Stimulated activated CD4-positive, alpha-beta T cell treated with anti-CD3 and anti-CD28 coated beads, Interleukin-1b, Interleukin-23, amount 100 ng/mL, for 24 hours (primary cell): ENCODE measurements at regions not wholly inside any gene's neighbourhood (a gene's known extent, or its start where the extent isn't known, plus 50 kb on each side); places are given as distances from the start of the nearest gene placed in this dataset.
"Not testable (repeated sequence)": the region's sequence is repeated elsewhere in the genome, so short reads cannot be mapped to it uniquely, and the experiment has no call there.

ENCODE experiments used
- DNase-seq, 4 experiments: peaks; one replicate each; pipeline ENCODE4 v3.0.0-alpha.2; 2020; ENCODE audit warnings: low read depth in 4 of 4, low spot score in 1 of 4

DNA sequence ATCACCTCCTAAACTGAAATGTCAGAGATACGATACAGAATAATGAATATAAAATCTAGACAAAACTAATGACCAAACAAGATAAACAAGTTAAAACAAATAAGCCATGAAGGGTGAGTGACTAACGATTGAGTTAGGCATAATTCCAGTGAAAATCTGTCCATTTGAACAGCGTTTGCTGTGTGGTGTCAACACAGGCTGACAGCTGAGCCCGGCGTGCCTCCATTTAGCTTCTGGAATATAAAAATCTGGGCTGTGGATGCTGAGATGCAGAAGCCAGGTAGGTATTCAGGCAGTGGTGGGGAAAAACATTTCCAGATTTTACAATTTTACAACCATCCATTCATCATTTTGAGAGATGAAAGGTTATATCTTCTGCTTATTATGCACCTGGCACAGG is 2041.4 kb upstream of the CELF4 start:
- no peak for DNase-seq

DNA sequence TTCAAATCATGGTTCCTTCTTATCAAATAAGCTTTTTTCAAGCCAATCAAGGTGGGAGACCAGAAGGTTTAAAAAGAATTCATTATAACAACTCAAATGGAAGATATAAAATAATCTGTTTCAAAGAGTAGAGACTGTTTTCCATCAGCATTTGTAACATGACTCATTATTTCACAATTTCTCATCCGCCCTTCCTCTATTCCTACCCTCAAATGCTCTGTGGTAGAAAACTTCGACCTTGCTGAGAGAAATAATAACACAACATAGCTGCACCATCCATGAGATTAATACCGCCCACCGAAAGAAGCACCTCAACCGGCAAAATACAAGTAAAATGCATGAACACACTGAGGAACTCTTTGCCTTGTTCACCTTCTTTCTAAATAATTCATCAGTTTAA is 2039.2 kb upstream of the CELF4 start:
- DNase-seq, result no peak

DNA sequence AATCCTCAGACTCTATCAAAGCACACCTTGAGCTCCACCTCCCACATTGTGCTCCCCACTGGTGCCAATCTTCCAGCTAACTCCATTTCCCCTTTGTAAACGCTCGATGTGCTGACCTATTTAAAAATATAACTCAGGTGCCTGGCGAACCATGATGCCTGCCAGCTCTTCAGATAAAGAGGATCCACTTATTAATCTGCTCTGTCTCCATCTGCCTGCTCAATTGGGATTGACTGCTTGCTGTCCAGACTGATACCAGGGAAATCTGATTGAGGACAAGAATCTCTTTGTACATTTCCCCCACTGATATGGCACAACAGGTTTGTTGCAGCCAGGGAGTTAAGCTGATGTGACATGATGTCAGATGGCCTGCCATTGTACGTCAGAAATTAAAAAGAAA is 2036.5 kb upstream of the CELF4 start:
- no peak for DNase-seq

DNA sequence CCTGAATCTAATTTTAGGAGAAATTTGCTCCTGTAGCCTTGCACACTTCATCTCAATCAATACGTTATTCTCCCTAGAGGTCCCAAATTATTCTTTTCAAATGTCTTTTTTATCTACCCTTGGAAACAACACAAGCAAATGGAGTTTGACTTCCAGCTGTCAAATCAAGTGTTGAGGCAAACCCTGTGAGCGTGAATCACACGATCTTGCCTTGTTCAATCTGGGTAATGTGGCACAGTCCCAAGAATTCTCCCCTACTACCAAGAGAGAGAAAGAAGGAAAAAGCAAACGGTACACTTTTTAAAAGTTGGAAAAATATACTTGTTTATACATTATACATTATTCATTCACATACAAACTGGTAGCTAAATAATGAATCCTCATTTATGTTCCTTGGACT is 2035.3 kb upstream of the CELF4 start:
- DNase-seq, result no peak

DNA sequence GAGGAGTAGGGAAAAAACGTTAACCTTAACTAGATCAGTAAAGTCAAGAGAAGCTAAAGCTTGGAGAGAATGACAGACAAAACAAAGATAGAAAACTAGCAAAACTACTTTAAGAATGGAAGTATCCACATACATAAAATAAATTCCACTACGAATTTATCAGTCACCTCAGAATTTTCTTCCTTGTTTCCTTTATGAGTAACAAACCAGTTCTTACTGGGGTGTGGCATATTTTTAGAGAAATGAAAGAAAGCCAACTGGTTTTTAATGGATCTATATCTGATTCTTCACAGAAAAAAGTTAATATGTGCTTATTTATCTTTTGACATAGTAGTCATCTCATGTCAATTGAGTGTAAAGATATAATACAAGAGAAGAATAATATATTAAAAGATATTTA is 2033.7 kb upstream of the CELF4 start:
- no peak for DNase-seq

DNA sequence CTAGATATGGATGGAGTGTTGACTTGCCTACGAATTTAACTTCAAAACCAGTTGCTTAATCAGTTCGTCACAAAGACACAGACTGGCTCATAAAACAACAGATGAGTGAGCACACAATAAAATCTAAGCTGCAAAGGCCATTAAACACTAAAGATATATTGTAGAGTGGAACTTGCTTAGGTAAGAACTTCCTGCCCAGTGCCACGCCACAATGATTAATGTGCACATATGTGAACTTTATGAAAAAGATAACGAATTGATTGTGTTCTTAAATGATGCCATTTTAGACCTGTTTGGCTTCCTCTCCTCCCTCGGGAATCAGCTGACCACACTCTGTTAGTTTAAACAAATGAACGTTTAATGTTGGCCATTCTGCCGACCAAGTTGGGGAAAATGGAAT is 2031.3 kb upstream of the CELF4 start:
- no peak for DNase-seq

DNA sequence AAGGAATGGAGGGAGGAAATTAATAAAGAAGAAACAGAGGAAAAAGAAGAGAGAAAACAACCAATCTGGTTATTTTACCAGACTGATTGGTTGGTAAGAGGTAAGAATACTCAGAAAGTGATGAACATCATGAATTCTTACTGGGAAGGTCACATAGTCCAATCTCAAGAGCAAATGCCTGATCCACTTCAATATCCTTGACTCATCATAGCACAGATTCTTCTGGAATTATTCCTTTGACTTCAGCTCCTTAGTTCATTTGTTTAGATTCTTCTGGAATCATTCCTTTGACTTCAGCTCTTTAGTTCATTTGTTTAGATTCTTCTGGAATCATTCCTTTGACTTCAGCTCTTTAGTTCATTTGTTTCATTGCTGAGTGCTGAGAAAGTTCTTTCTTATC is 2030.6 kb upstream of the CELF4 start:
- DNase-seq, result no peak

DNA sequence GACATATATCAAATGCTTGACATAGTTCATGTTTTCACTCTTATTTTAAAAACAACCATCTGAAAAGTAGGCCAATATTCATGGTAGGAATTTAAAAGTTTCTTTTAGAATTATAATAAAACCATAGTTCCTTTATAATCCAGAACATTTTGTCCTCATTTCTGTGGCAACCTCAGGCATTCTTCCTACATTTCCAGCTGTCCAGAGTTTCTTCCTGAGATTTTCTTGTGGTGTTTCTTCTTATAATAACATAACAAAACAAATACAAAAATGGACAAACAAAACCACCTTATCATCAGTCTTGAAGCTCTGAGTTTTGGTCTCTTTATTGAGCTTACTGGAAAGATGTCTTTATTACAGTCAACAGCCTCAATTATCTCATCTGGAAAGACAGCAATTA is 2028.6 kb upstream of the CELF4 start:
- no peak for DNase-seq

DNA sequence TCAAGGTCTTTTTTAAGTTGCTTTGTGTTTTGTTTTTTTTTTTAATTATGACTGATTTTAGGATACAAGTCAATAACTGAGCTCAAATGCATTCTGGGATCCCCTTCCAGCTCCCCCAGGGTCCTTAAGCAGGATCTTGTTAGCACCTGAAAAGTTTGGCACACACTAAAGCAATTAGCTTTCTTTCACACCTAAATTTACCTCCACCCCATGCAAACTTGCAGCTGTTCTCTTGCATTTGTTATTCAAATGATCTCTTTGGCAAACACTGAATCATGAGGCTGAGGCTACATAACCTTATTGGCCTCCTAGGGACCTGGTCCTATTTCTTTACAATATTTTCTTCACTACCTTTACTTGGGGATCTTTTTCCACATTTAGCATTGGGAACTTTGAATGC is 2026.1 kb upstream of the CELF4 start:
- DNase-seq, result no peak

DNA sequence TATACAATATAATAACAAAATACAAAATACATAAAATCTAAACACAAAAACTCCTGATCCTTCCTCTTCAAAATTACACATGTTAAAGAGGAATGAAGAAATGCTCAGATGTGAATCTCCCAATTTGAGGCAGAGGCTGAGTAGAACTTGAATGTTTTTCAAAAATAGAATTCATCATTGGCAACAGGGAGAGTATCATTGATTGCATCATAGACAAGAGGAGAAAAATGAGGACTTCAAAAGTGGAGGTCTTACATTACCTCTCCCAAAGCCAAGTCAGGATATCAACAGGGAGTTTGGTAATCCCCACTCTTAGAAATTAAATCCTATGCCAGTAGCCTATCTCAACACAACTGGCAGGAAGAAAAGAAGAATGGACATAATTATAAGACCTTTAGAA is 2023.9 kb upstream of the CELF4 start:
- DNase-seq, result no peak

DNA sequence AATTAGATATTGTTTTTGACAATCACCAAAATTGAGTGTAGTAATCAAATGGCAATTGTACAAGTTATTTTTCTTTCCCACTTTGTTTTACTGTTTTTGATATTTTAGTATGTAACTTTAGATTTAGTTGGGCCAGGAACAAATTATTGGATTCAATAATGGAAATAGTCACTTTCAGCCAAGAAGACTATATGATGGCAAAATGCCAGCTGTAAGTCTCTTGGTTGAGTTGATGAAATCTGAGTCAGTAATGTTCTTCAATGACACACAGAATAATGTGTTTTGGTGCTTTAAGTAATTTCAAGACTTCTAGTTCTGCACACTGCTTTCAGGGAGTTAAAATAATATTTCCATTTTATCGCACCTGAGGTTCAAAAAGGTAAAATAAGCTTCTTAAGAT is 2022.0 kb upstream of the CELF4 start:
- DNase-seq, result no peak

DNA sequence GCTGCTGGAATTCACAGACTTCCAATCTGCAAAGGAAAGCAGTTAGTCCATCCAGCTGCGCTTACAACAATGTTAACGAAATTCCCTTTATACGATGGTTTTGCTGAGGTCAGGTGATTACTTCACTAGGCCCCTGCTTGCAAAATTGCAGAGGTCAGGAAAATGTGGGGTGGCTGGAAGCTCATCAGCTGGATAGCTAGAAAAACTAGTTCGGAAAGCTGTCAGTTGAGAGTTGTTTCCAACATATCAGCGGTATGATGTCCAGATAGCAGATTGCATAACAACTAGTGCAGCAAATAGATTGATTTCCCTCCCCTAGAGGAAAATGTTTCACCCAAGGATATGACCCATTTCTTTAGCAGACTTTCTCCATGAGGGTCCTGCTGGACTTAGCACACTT is 2021.1 kb upstream of the CELF4 start:
- DNase-seq, result no peak

DNA sequence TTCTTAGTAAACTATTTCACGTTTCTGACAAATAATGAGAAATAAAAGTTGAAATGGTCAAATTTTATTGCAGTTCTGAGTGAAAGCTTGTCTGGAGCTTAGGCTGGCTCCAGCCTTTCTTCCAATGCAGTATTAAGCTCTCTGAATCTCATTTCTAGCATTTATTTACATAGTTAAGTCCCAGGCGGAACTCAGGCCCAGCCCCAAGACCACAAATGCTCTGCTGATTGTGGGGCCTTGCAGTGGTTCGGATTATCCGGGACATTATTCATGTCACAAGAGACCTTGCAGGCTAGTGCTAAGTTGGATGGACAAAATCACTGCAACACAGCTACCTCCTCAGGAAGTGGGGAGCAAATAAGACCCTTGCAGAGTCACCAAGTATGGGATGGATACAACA is 2009.3 kb upstream of the CELF4 start:
- no peak for DNase-seq

DNA sequence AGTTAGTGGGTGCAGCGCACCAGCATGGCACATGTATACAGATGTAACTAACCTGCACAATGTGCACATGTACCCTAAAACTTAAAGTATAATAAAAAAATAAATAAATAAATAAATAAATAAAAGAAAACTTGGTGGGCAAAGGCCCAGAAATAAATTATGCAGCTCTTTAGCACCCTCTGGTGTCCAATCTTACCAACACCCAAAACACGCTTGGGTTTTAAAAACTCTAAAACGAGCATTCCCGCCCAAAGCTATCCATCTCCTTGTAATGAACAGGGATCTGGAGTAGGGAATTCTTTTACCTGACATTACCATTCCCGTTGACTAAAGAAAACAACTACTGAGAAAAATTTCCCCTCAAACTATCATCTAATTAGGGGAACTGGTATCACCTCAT is 2005.9 kb upstream of the CELF4 start:
- no peak for DNase-seq

DNA sequence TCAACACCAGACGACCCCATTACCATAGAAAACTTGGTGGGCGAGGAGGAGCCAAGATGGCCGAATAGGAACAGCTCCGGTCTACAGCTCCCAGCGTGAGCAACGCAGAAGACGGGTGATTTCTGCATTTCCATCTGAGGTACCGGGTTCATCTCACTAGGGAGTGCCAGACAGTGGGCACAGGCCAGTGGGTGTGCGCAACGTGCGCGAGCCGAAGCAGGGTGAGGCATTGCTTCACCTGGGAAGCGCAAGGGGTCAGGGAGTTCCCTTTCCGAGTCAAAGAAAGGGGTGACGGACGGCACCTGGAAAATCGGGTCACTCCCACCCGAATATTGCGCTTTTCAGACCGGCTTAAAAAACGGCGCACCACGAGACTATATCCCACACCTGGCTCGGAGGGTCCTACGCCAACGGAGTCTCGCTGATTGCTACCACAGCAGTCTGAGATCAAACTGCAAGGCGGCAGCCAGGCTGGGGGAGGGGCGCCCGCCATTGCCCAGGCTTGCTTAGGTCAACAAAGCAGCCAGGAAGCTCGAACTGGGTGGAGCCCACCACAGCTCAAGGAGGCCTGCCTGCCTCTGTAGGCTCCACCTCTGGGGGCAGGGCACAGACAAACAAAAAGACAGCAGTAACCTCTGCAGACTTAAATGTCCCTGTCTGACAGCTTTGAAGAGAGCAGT is 2000.1 kb upstream of the CELF4 start:
- not testable (repeated sequence) for DNase-seq

DNA sequence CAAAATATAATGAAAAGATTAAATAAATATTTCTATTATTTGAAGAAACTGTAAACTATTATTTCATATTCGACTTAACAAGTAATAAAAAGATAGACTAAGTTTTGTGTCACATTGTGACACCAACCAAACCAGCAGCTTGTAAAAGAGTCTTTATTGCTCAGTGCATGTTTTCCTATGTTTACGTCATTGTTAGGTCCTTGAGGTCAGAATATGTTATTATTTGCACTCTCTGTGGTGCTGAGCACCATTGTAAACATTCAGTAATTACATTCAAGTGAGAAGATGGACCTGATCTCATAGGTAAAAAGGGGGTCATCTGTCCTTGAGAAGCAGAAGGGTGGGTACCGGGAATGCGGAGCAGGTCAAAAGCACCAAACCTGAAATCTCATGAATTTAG is 1999.1 kb upstream of the CELF4 start:
- no peak for DNase-seq

DNA sequence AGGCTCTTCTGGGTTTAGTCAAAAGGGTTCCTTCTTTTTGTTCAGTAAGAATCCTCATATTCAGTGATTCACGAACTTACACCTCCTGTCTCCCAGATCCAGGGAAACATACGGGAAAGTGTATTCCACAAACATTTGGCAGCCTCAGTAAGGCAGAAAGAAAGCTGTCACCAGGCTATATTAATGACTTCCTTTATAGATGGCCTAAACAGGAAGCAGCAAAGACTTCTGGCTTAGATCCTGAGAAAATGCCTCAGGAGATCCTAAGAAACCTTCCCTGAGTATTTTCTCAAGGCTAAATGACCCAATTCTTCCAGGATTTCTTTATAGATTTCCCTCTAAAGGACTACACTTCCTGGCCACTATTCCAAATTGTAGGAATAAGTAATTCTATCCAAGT is 1995.5 kb upstream of the CELF4 start:
- no peak for DNase-seq

DNA sequence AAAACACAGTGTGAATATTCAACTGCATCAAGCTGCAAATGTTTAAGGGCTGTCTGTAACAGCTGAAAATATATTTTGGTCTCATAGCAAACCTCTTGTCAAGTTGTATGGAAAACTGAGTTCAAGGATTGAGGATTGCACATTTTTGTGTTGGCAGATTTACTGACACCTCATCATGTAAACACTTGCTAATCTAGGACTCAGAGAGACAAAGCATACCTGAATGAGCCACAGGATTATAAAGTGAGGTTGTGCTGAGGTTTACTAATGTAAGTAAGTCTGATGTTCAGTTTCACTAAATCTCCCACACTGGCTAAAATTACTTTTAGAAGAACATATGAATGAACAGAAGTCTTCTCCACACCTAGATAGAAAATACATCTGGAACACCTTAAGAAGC is 1993.1 kb upstream of the CELF4 start:
- no peak for DNase-seq

DNA sequence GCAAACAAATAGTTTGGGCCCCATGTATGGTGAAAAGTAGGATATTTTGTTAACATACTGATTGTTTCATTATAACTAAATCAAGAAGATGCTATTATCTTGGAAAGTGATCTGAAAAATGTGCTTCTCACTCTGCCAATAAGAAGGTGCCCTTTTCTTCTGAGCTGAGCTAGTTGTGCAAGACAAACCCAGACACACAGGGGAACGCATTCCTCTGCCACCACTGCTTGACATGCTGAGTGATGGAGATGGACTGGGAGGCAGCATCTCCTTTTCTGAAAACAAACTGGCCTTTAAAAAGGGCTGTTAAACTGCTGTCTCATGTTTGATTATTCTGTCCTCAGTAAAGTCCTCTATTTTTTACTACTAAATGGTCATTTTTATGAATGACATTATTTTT is 1989.9 kb upstream of the CELF4 start:
- no peak for DNase-seq

DNA sequence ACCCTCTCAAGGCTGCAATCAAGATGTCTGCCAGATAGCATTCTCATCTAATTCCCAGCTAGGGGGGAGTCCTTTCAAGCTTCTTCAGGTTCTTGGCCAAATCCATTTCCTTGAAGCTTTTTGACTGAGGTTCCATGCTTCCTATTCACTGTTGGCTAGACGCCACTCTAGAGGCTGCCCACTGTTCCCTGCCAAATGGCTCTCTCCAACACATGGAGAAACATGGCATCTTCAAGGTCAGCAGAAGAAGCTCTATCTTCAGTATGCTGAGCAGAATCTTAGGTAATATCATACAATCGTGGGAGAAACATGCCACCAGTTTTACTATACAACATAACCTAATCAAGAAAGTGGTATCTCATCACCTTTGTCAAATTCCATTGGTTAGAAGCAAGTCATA is 1985.1 kb upstream of the CELF4 start:
- no peak for DNase-seq

DNA sequence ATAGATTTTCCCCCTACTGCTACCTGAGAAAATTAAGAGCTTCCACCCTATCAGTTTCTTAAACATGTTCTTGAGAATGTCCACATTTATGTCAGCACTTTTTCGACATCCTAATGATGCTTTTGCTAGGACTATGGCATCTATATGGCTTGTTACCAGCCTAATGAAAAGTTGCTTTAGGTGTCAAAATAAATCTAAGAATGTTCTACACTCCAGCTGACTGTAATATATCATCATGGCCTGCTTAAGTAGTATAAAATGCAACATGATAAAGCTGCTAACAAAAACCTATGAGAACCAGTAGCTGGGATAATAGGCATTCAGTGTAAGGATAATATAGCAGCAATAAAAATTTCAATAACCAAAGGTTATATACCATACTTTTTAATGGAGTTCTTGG is 1983.5 kb upstream of the CELF4 start:
- no peak for DNase-seq

DNA sequence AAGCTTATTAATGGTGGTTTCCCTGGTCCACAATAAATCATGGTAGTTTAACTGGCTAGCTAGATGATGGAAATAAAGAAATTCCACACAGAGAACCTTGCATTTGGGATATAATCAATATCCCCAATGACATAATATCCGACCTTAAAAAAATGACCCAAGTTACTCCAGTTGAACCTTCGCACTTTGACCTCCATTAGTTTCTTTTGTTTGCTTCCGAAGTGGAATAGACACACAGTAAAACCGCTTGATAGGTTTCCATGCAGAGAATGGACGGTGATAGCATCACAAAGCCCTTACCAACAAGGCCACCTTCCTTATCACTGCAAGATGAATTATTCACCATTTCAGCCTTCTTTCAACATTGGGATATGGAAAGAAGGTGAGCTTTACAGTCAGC is 1966.1 kb upstream of the CELF4 start:
- no peak for DNase-seq

DNA sequence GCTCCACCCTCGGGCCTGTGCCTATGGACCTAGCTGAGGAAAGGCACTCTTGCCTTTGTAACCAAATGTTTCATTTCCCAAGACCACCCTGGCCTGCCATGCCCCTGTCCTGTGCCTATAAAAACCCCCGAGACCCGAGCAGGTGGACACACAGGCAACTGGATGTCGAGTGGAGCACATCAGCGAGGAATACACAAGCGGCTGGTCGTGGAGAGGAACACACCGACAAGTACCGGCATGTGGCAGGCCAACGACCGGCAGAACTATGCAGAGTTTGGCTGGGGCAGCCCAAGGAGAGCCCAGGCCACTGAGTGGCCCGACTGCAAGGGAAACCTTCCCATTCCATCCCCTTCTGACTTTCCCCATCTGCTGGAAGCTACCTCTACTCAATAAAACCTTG is 1963.8 kb upstream of the CELF4 start:
- DNase-seq, result no peak

DNA sequence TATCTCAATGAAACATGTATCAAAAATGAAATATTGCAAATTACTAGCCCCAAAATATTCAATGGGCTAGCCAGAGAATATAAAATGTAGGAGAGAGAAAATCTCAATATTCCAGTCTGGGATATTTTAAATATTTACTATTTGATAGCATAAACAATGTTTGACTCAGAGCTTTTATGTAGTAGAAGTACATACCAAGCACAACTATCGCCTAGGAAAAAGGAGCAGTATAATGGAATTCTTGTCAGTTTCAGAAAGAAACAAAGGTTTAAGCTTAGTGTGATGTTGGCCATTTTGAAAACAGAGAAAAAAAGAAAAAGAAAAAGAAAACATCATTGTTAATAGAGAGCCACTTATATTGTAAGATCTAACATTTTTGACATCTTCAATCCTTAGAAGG is 1961.9 kb upstream of the CELF4 start:
- no peak for DNase-seq
